ENCODE measurements at regions not wholly inside any gene's neighbourhood (a gene's known extent, or its start where the extent isn't known, plus 50 kb on each side); places are given as distances from the start of the nearest gene placed in this dataset.

GRCh38 chr6:9566096-9566495, 848.8 kb downstream of the TFAP2A start:
- no peak overlapping the region for H3K27ac ChIP-seq (ENCODE audit: low read depth, low read length)
- no peak overlapping the region for H3K4me3 ChIP-seq (ENCODE audit: low read length in 2 of 2)
- no peaks in the 10 kb centered on the region for H3K4me1 Mint-ChIP-seq
- H3K9me3 Mint-ChIP-seq: peaks cover 0 to 7% (median 0%) of the 10 kb centered on the region in 8 donors
- peak overlapping the region in 1 of 7 donors; percentile 31 for H3K27ac Mint-ChIP-seq
- no peak overlapping the region for H3K4me3 Mint-ChIP-seq
- H3K36me3 ChIP-seq (ENCODE audit: insufficient read depth, low read length): no peaks in the 10 kb centered on the region
- H3K36me3 Mint-ChIP-seq: no peaks in the 10 kb centered on the region
- H3K27me3 Mint-ChIP-seq: no peaks in the 10 kb centered on the region
- CTCF ChIA-PET (ENCODE audit: partially characterized antibody): no interaction called here
- POLR2A ChIA-PET (ENCODE audit: partially characterized antibody): no interaction called here
- no peaks in the 10 kb centered on the region for H3K9me3 ChIP-seq (ENCODE audit: control insufficient read depth in 1 of 2, low read length in 2 of 2)
- H3K4me1 ChIP-seq (ENCODE audit: insufficient read depth, low read length): no peaks in the 10 kb centered on the region
- no peak for DNase-seq
- no peaks in the 10 kb centered on the region for H3K27me3 ChIP-seq (ENCODE audit: insufficient read depth, low read length)
- intact Hi-C loops (cut with micrococcal nuclease): no loop called here

- Mint-ChIP-seq H3K36me3 (no peaks in the 10 kb centered on the region), H3K27me3 (no peaks in the 10 kb centered on the region), H3K9me3 (peaks cover 0 to 3% (median 0%) of the 10 kb centered on the region in 8 donors), H3K27ac (no peak overlapping the region), H3K4me1 (no peaks in the 10 kb centered on the region), H3K4me3 (no peak overlapping the region)
- no peak for DNase-seq
- no peaks in the 10 kb centered on the region for H3K27me3 ChIP-seq (ENCODE audit: insufficient read depth, low read length)
- H3K27ac ChIP-seq (ENCODE audit: low read depth, low read length): no peak overlapping the region
- H3K4me1 ChIP-seq (ENCODE audit: insufficient read depth, low read length): no peaks in the 10 kb centered on the region
- no peaks in the 10 kb centered on the region for H3K36me3 ChIP-seq (ENCODE audit: insufficient read depth, low read length)
- intact Hi-C loops (cut with micrococcal nuclease): no loop called here
- H3K9me3 ChIP-seq (ENCODE audit: control insufficient read depth in 1 of 2, low read length in 2 of 2): no peaks in the 10 kb centered on the region
- ChIA-PET POLR2A (ENCODE audit: partially characterized antibody) (no interaction called here), CTCF (ENCODE audit: partially characterized antibody) (no interaction called here)
- H3K4me3 ChIP-seq (ENCODE audit: low read length in 2 of 2): no peak overlapping the region
These were observed 850.9 kb downstream of the TFAP2A start for GRCh38 chr6:9564021-9564420.

- Histone ChIP-seq H3K4me1 (ENCODE audit: insufficient read depth, low read length) (no peaks in the 10 kb centered on the region), H3K4me3 (ENCODE audit: low read length in 2 of 2) (no peak overlapping the region), H3K27ac (ENCODE audit: low read depth, low read length) (no peak overlapping the region), H3K27me3 (ENCODE audit: insufficient read depth, low read length) (no peaks in the 10 kb centered on the region), H3K9me3 (ENCODE audit: control insufficient read depth in 1 of 2, low read length in 2 of 2) (no peaks in the 10 kb centered on the region), H3K36me3 (ENCODE audit: insufficient read depth, low read length) (no peaks in the 10 kb centered on the region)
- ChIA-PET CTCF (ENCODE audit: partially characterized antibody) (no interaction called here), POLR2A (ENCODE audit: partially characterized antibody) (no interaction called here)
- Mint-ChIP-seq H3K9me3 (peaks cover 0 to 3% (median 0%) of the 10 kb centered on the region in 8 donors), H3K27me3 (no peaks in the 10 kb centered on the region), H3K4me3 (no peak overlapping the region), H3K27ac (no peak overlapping the region), H3K4me1 (no peaks in the 10 kb centered on the region), H3K36me3 (no peaks in the 10 kb centered on the region)
- intact Hi-C loops (cut with micrococcal nuclease): no loop called here
- no peak for DNase-seq
These were observed 851.3 kb downstream of the TFAP2A start for GRCh38 chr6:9563568-9563967.

GRCh38 chr6:9554806-9555205, 860.1 kb downstream of the TFAP2A start:
- H3K36me3 ChIP-seq (ENCODE audit: insufficient read depth, low read length): no peaks in the 10 kb centered on the region
- intact Hi-C loops (cut with micrococcal nuclease): no loop called here
- H3K4me3 Mint-ChIP-seq: no peak overlapping the region
- peaks cover 0 to 7% of the 10 kb centered on the region in 2 donors for H3K9me3 ChIP-seq (ENCODE audit: control insufficient read depth in 1 of 2, low read length in 2 of 2)
- no peak overlapping the region for H3K4me3 ChIP-seq (ENCODE audit: low read length in 2 of 2)
- no peaks in the 10 kb centered on the region for H3K36me3 Mint-ChIP-seq
- no peak for DNase-seq
- H3K27ac ChIP-seq (ENCODE audit: low read depth, low read length): no peak overlapping the region
- POLR2A ChIA-PET (ENCODE audit: partially characterized antibody): no interaction called here
- CTCF ChIA-PET (ENCODE audit: partially characterized antibody): no interaction called here
- no peak overlapping the region for H3K27ac Mint-ChIP-seq
- no peaks in the 10 kb centered on the region for H3K4me1 Mint-ChIP-seq
- peaks cover 2 to 24% (median 5%) of the 10 kb centered on the region in 8 donors for H3K9me3 Mint-ChIP-seq
- H3K4me1 ChIP-seq (ENCODE audit: insufficient read depth, low read length): no peaks in the 10 kb centered on the region
- H3K27me3 Mint-ChIP-seq: no peaks in the 10 kb centered on the region
- no peaks in the 10 kb centered on the region for H3K27me3 ChIP-seq (ENCODE audit: insufficient read depth, low read length)

- Histone ChIP-seq H3K4me1 (ENCODE audit: insufficient read depth, low read length) (no peaks in the 10 kb centered on the region), H3K36me3 (ENCODE audit: insufficient read depth, low read length) (no peaks in the 10 kb centered on the region), H3K9me3 (ENCODE audit: control insufficient read depth in 1 of 2, low read length in 2 of 2) (peaks cover 0 to 7% of the 10 kb centered on the region in 2 donors), H3K4me3 (ENCODE audit: low read length in 2 of 2) (no peak overlapping the region), H3K27me3 (ENCODE audit: insufficient read depth, low read length) (no peaks in the 10 kb centered on the region), H3K27ac (ENCODE audit: low read depth, low read length) (no peak overlapping the region)
- intact Hi-C loops (cut with micrococcal nuclease): no loop called here
- Mint-ChIP-seq H3K9me3 (peaks cover 2 to 24% (median 5%) of the 10 kb centered on the region in 8 donors), H3K36me3 (no peaks in the 10 kb centered on the region), H3K4me1 (no peaks in the 10 kb centered on the region), H3K4me3 (no peak overlapping the region), H3K27me3 (no peaks in the 10 kb centered on the region), H3K27ac (no peak overlapping the region)
- no peak for DNase-seq
- CTCF ChIA-PET (ENCODE audit: partially characterized antibody): no interaction called here
- POLR2A ChIA-PET (ENCODE audit: partially characterized antibody): no interaction called here
These were observed 860.6 kb downstream of the TFAP2A start for GRCh38 chr6:9554323-9554722.

- Mint-ChIP-seq H3K9me3 (peaks cover 2 to 24% (median 5%) of the 10 kb centered on the region in 8 donors), H3K4me1 (no peaks in the 10 kb centered on the region), H3K27me3 (no peaks in the 10 kb centered on the region), H3K36me3 (no peaks in the 10 kb centered on the region), H3K4me3 (no peak overlapping the region), H3K27ac (no peak overlapping the region)
- H3K36me3 ChIP-seq (ENCODE audit: insufficient read depth, low read length): no peaks in the 10 kb centered on the region
- DNase-seq: no peak
- peaks cover 0 to 7% of the 10 kb centered on the region in 2 donors for H3K9me3 ChIP-seq (ENCODE audit: control insufficient read depth in 1 of 2, low read length in 2 of 2)
- no peaks in the 10 kb centered on the region for H3K4me1 ChIP-seq (ENCODE audit: insufficient read depth, low read length)
- no peak overlapping the region for H3K4me3 ChIP-seq (ENCODE audit: low read length in 2 of 2)
- intact Hi-C loops (cut with micrococcal nuclease): no loop called here
- H3K27ac ChIP-seq (ENCODE audit: low read depth, low read length): no peak overlapping the region
- H3K27me3 ChIP-seq (ENCODE audit: insufficient read depth, low read length): no peaks in the 10 kb centered on the region
- ChIA-PET CTCF (ENCODE audit: partially characterized antibody) (no interaction called here), POLR2A (ENCODE audit: partially characterized antibody) (no interaction called here)
These were observed 861.9 kb downstream of the TFAP2A start for GRCh38 chr6:9553002-9553401.

- intact Hi-C loops (cut with micrococcal nuclease): no loop called here
- Histone ChIP-seq H3K4me1 (ENCODE audit: insufficient read depth, low read length) (no peaks in the 10 kb centered on the region), H3K27me3 (ENCODE audit: insufficient read depth, low read length) (no peaks in the 10 kb centered on the region), H3K9me3 (ENCODE audit: control insufficient read depth in 1 of 2, low read length in 2 of 2) (no peaks in the 10 kb centered on the region), H3K36me3 (ENCODE audit: insufficient read depth, low read length) (no peaks in the 10 kb centered on the region), H3K27ac (ENCODE audit: low read depth, low read length) (no peak overlapping the region), H3K4me3 (ENCODE audit: low read length in 2 of 2) (no peak overlapping the region)
- ChIA-PET CTCF (ENCODE audit: partially characterized antibody) (no interaction called here), POLR2A (ENCODE audit: partially characterized antibody) (no interaction called here)
- DNase-seq: no peak
- H3K4me3 Mint-ChIP-seq: no peak overlapping the region
- peaks cover 0 to 4% (median 0%) of the 10 kb centered on the region in 8 donors for H3K9me3 Mint-ChIP-seq
- H3K36me3 Mint-ChIP-seq: no peaks in the 10 kb centered on the region
- H3K27me3 Mint-ChIP-seq: peaks cover 0 to 1% of the 10 kb centered on the region in 2 donors
- no peaks in the 10 kb centered on the region for H3K4me1 Mint-ChIP-seq
- no peak overlapping the region for H3K27ac Mint-ChIP-seq
These were observed 871.2 kb downstream of the TFAP2A start for GRCh38 chr6:9543649-9544048.

GRCh38 chr6:9540534-9541126, 874.2 kb downstream of the TFAP2A start:
- ChIA-PET CTCF (ENCODE audit: partially characterized antibody) (no interaction called here), POLR2A (ENCODE audit: partially characterized antibody) (no interaction called here)
- H3K27ac Mint-ChIP-seq: no peak overlapping the region
- H3K4me1 ChIP-seq (ENCODE audit: insufficient read depth, low read length): no peaks in the 10 kb centered on the region
- H3K36me3 Mint-ChIP-seq: no peaks in the 10 kb centered on the region
- no peak overlapping the region for H3K4me3 Mint-ChIP-seq
- no peak overlapping the region for H3K27ac ChIP-seq (ENCODE audit: low read depth, low read length)
- peaks cover 0 to 3% (median 0%) of the 10 kb centered on the region in 8 donors for H3K9me3 Mint-ChIP-seq
- peaks cover 0 to 1% of the 10 kb centered on the region in 2 donors for H3K27me3 Mint-ChIP-seq
- no peak overlapping the region for H3K4me3 ChIP-seq (ENCODE audit: low read length in 2 of 2)
- no peaks in the 10 kb centered on the region for H3K36me3 ChIP-seq (ENCODE audit: insufficient read depth, low read length)
- intact Hi-C loops (cut with micrococcal nuclease): no loop called here
- no peaks in the 10 kb centered on the region for H3K4me1 Mint-ChIP-seq
- DNase-seq: peak in 1 of 5 donors; percentile 8
- H3K27me3 ChIP-seq (ENCODE audit: insufficient read depth, low read length): no peaks in the 10 kb centered on the region
- H3K9me3 ChIP-seq (ENCODE audit: control insufficient read depth in 1 of 2, low read length in 2 of 2): no peaks in the 10 kb centered on the region
